HFF-Myc (cell line): ENCODE measurements at regions not wholly inside any gene's neighbourhood (a gene's known extent, or its start where the extent isn't known, plus 50 kb on each side); places are given as distances from the start of the nearest gene placed in this dataset.

Experiments used
- DNase-seq: peaks from one replicate; pipeline ENCODE4 v3.0.0-alpha.2; 2011; ENCODE audit warnings: low read depth; ENCODE audit errors: extremely low read depth
- H3K4me3 ChIP-seq: replicated peaks from 2 replicates; pipeline ENCODE4 v1.5.1; 2011; ENCODE audit warnings: low read depth, mild to moderate bottlenecking, control low read depth, low read length
- TF ChIP-seq, protein P1 (sequence below): IDR thresholded peaks from 2 replicates; pipeline ENCODE4 v1.5.1; 2012; ENCODE audit warnings: mild to moderate bottlenecking, low read depth, low read length, control low read depth; ENCODE audit errors: missing control alignments

DNA sequence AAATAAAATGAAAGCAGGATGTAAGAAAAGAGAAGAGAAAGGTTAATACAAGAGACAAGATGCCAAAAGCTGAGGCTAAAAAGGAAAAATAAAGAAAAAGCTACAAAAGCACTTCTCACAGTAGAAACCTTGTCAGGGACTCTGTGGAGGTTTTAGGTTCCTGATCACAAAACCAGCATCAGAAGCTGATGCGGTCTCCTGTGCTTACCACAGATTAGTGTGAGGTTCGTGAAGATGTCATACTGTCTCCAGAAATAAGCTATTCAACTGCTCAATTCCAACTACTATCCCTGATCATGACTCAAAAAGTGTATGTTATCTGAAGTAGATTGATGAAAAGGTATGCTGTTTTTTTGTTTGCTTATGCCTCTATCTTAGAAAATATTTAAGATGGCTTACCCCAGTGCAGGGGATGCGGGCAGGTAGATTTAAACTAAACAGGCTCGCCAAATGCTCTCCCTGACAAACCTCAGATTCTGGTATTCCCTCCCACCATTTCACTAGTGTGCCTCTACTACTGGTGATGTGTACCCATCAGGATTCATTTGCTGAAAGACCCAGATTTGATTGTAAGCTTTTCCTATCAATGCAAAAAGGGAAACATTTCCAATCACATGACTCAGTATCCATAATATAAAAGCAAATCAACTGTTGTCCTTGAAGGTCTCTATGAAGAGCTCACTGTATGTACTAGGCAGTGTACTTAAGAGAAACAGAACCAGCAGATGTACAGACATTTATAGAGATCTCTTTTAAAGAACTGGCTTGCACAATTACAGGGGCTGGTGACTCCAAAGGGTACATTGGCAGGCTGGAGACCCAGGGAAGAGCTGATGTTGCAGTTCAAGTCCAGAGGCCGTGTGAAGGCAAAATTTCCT lies 169.5 kb upstream of the FOXN3 start:
- TF ChIP-seq, protein P1, sequence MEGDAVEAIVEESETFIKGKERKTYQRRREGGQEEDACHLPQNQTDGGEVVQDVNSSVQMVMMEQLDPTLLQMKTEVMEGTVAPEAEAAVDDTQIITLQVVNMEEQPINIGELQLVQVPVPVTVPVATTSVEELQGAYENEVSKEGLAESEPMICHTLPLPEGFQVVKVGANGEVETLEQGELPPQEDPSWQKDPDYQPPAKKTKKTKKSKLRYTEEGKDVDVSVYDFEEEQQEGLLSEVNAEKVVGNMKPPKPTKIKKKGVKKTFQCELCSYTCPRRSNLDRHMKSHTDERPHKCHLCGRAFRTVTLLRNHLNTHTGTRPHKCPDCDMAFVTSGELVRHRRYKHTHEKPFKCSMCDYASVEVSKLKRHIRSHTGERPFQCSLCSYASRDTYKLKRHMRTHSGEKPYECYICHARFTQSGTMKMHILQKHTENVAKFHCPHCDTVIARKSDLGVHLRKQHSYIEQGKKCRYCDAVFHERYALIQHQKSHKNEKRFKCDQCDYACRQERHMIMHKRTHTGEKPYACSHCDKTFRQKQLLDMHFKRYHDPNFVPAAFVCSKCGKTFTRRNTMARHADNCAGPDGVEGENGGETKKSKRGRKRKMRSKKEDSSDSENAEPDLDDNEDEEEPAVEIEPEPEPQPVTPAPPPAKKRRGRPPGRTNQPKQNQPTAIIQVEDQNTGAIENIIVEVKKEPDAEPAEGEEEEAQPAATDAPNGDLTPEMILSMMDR = no peak
- DNase-seq = no peak
- H3K4me3 ChIP-seq = no peak overlapping the region

DNA sequence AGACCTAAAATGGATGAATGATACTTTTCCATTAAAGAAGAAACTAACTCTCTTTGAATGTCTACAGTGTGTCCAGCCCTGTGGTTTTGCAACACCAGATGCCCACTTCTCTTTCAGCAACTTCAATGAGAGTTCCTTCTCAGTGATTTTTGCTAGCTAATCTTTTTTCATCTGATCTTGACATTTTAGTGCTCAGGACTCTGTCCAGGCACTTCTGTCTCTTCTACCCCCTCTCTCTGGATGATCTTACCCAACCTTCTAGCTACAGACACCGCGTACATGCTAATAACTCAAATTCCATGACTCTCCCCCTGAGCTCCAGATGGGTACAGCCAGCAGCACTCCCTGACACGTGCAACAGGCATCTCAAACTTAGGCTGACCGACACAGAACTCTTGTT lies 161.1 kb upstream of the FOXN3 start:
- no peak overlapping the region for H3K4me3 ChIP-seq
- TF ChIP-seq, protein P1 = no peak
- DNase-seq = no peak

DNA sequence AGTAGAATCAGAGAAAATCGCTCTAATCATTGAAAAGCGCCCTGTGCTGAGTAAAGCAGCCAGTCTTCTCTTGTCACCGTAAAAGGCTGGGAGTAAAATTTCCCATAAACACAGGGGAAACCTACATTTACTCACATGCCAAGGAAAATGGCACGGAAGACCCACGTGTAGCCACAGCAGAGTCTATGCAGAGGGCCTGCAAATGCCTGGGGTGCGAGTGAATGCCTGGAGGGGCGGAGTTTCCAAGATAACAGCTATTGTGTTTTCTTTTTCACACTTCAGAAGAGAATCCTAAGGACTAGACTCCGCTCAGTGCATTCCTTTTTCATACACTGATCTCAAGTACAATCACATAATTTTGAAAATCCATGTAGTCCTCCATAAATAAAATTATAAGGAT lies 159.9 kb upstream of the FOXN3 start:
- TF ChIP-seq, protein P1 = no peak
- H3K4me3 ChIP-seq = no peak overlapping the region

DNA sequence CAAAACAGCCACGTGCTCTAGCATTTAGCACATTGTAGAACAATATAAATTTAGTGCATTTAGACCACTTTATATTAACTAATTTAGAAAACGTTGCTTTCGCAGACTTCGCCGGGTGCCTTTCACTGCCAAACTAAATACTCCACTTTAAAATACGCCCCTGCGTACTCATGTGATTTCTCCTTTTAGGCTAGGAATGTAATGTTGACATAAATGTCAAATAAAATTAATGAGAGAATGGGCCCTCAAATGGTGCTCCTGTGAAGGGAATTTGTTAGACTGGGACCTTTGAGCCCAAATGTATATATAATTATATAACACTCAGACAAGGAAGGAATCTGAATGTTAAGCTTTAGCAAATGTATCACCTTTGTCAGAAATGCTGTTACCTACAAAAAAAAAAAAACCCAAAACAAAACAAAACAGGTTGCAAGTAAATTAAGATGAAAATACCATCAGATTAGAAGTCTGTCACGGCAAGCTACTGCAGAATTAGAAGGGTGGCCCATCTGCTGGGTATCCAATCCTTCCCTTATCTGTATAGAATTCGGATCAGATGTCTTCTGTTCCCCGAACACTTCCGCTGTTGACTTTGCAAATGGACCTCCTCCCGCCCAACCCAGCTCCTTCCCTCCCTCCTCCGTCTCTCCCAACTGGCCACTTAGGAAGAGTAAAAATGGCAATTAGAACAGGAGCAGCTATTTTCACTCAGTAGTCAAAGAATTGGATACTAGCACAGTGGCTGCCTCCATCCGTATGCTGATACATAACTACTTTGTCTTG lies 159.3 kb upstream of the FOXN3 start:
- no peak overlapping the region for H3K4me3 ChIP-seq
- TF ChIP-seq, protein P1 = no peak
- DNase-seq = no peak

More for the DNA sequence above, 159.9 kb upstream of the FOXN3 start:
- no peak for DNase-seq

DNA sequence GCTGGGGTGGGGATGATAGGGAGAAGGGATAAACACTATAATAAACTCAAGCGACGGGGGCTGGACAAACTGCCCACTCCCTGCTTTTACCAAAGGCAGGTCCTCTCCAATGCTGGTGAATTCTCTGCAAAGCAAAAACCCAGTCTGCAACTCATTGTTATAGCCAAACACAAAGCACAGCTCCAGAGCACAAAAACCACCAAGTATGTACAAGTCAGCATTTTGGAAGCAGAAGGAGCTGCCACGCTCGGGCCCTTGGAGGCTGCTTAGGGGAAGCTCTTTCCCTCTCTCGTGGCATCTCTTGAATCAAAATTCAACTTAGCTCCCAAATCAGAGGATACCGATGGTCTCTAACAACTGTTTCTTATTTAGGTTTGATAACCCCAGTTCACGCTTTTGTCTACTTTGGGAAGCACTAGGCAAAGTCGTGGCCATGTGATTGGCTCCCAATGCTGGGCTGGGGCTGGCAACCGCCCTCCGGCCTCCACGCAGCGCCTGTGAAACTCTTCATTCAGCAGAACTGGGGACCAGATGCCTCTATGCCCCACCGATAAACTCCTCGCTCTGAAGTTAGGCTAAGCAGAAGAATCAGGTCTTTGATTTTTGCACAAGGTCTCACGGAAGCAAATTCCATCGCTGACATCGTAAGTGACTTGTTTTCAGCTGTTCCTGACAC lies 158.5 kb upstream of the FOXN3 start:
- no peak for DNase-seq
- TF ChIP-seq, protein P1 = no peak
- no peak overlapping the region for H3K4me3 ChIP-seq

DNA sequence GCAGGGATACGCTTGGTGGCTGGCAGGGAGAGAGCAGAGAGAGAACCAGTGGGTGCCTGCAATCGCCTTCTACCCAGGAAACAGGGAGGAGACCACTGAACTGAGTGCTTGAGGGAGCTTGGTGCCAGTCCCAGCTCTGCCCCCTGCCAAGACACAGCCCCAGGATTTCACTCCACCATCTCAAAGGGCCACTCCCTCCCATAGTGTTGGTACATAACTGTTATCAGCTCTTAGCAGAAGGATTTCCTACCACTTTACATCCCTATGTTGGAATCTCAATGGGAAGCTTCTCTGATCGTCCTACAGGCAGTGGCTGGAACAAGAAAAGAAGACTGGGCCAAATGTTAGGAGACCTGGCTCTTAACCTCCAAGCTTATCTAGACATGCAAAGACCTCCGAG lies 157.4 kb upstream of the FOXN3 start:
- H3K4me3 ChIP-seq = no peak overlapping the region
- no peak for DNase-seq
- TF ChIP-seq, protein P1 = no peak
